ENCODE measurements at regions not wholly inside any gene's neighbourhood (a gene's known extent, or its start where the extent isn't known, plus 50 kb on each side); places are given as distances from the start of the nearest gene placed in this dataset.

- DNase-seq (ENCODE audit: low read depth, low spot score): no peak
- Histone ChIP-seq H3K9me3 (ENCODE audit: low read depth, low read length) (no peaks in the 10 kb centered on the region), H3K27ac (no peak overlapping the region), H3K36me3 (ENCODE audit: insufficient read depth, low read length) (no peaks in the 10 kb centered on the region), H3K9ac (ENCODE audit: insufficient read length) (no peak overlapping the region), H3K4me3 (no peak overlapping the region)
- TF ChIP-seq POLR2AphosphoS5 (IDR thresholded peaks at IDR 0.05; ENCODE audit: borderline replicate concordance, low read depth, low read length) (no peak), EZH2 (IDR thresholded peaks at IDR 0.05) (no peak), FOXP2 (optimal IDR thresholded peaks at IDR 0.05; ENCODE audit: control extremely low read depth, extremely low read length, insufficient read depth) (no peak)
These were observed 115.5 kb downstream of the C9orf50 start for GRCh38 chr9:129505270-129505902.

DNA sequence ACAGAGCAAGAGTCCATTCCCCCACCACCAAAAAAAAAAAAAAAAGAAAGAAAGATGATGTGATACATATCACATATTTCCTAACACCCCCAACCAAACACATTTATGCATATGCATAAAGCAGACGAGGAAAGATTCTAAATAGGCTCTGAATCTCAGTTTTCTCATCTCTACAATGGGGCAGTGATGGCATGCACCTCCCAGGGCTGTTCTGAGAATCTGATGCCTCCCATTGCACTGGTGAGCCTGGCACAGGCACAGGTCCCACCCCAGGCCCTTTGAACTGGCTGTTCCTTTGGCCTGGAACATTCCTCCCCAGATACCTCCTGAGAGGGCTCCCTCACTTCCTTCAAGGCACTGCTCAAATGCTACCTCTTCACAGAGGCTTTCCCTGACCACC lies 116.5 kb downstream of the C9orf50 start:
- no peaks in the 10 kb centered on the region for H3K9me3 ChIP-seq (ENCODE audit: low read depth, low read length)
- no peak overlapping the region for H3K4me3 ChIP-seq
- no peak overlapping the region for H3K27ac ChIP-seq
- TF ChIP-seq EZH2 (IDR thresholded peaks at IDR 0.05) (no peak), POLR2AphosphoS5 (IDR thresholded peaks at IDR 0.05; ENCODE audit: borderline replicate concordance, low read depth, low read length) (no peak), FOXP2 (optimal IDR thresholded peaks at IDR 0.05; ENCODE audit: control extremely low read depth, extremely low read length, insufficient read depth) (no peak)
- no peak for DNase-seq (ENCODE audit: low read depth, low spot score)
- no peak overlapping the region for H3K9ac ChIP-seq (ENCODE audit: insufficient read length)
- no peaks in the 10 kb centered on the region for H3K36me3 ChIP-seq (ENCODE audit: insufficient read depth, low read length)

DNA sequence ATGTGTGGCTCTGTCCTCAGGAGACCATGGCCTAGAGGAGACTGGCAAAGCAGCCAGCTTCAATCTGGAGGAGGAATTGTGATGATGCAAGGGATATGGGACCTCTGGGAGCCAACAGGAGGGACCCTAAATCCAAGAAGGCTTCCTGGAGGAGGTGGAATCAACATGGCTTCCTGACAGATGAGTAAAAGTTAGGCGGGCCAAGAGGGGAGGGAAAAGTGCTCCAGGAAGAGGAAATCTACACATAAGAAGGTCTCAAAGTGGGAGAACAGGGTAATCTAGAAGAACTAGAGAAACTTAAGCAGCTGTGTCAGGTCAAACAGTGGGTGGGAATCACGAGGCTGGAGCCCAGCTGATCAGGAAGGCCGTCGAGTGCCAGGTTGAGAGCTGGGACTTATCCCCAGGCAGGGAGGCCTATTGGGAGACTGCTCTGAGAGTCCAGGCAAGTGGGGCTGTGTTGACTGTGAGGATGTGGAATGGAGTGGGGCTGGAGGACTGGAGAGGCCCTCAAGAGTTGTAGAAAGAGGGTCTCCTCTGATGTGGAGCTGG lies 119.1 kb downstream of the C9orf50 start:
- H3K36me3 ChIP-seq (ENCODE audit: insufficient read depth, low read length): no peaks in the 10 kb centered on the region
- no peak overlapping the region for H3K4me3 ChIP-seq
- DNase-seq (ENCODE audit: low read depth, low spot score): no peak
- TF ChIP-seq POLR2AphosphoS5 (IDR thresholded peaks at IDR 0.05; ENCODE audit: borderline replicate concordance, low read depth, low read length): no peak
- TF ChIP-seq EZH2 (IDR thresholded peaks at IDR 0.05): no peak
- no peak for TF ChIP-seq FOXP2 (optimal IDR thresholded peaks at IDR 0.05; ENCODE audit: control extremely low read depth, extremely low read length, insufficient read depth)
- no peak overlapping the region for H3K9ac ChIP-seq (ENCODE audit: insufficient read length)
- H3K9me3 ChIP-seq (ENCODE audit: low read depth, low read length): no peaks in the 10 kb centered on the region
- peak overlapping the region; percentile 99 for H3K27ac ChIP-seq

DNA sequence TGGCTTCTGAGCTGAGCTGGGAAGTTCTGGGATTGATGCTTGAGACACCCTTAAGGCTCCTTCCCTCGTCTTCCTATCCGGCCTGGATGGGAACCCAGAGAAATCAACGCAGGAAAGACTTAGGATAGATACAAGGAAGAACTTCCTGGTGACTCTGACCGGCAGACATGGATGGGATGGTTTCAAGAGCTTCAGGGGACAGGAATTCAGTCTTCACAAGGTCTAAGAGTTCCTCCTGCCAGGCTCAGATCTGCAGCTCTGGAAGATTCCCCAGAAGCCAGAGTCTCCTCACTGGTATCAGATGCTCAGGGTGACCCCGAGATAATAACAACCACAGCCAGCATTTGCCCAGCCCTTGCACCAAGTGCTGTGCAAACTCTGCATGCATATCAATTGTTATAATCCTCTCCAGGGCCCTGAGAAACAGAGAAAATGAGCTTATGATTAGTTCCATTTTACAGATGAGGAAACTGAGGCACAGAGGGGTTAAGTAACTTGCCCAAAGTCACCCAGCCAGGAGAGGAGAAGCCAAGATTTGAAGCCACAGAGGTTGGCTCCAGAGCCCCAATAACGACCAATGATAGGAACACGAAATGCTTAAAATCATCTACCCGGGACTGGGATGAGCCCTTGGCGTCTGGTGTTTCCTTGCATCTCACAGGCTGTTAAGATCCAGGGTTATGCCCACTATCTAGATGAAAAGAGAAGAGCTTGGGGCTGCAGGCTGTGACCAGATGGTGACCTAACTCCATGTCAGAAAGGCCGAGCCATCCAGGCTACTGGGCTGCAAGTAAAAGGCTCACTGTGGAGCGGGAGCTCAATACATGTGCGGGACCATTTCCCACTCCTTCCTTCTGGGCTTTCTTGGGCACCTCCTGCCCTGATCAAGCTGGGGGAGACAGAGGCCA lies 119.8 kb downstream of the C9orf50 start:
- TF ChIP-seq POLR2AphosphoS5 (IDR thresholded peaks at IDR 0.05; ENCODE audit: borderline replicate concordance, low read depth, low read length) (no peak), FOXP2 (optimal IDR thresholded peaks at IDR 0.05; ENCODE audit: control extremely low read depth, extremely low read length, insufficient read depth) (no peak), EZH2 (IDR thresholded peaks at IDR 0.05) (no peak)
- Histone ChIP-seq H3K27ac (peak overlapping the region; percentile 99), H3K4me3 (no peak overlapping the region), H3K9me3 (ENCODE audit: low read depth, low read length) (no peaks in the 10 kb centered on the region), H3K9ac (ENCODE audit: insufficient read length) (no peak overlapping the region), H3K36me3 (ENCODE audit: insufficient read depth, low read length) (no peaks in the 10 kb centered on the region)
- no peak for DNase-seq (ENCODE audit: low read depth, low spot score)

DNA sequence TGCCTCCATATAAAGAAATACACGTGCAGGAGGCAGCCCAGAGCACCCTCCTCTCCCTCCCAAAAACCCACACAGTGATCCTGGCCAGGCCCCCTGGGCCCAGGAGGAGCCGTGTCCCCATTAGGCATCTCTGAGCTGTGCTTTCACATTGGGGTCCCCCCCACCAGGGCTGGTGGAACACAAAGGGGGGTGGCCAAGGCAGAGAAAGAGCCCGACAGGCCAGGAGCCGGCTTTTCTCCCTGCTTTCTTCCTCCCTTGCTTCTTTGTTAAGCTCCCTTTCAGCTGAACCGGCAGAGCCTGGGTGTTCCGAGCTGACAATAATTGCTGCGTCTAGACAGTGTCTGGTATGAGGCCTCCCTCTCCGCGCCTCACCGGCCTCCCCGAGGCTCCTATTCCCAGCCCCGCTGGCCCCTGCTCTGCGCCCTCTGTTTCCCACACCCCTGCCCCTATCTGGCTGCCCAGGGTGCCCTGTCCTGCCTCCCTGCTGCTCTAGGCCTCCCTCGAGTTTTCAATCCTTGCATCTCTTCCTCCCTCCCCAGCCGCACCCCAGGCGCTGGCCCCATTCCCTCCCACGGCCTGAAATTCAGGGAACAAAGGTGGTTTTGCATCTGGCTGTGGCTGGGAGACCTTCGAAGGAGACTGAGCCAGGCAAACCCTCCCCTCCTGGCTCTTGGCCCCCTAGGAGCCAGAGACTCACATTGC lies 120.6 kb downstream of the C9orf50 start:
- DNase-seq (ENCODE audit: low read depth, low spot score): no peak
- H3K9me3 ChIP-seq (ENCODE audit: low read depth, low read length): no peaks in the 10 kb centered on the region
- peak overlapping the region; percentile 34 for H3K4me3 ChIP-seq
- no peaks in the 10 kb centered on the region for H3K36me3 ChIP-seq (ENCODE audit: insufficient read depth, low read length)
- H3K9ac ChIP-seq (ENCODE audit: insufficient read length): peak overlapping the region; percentile 79
- TF ChIP-seq POLR2AphosphoS5 (IDR thresholded peaks at IDR 0.05; ENCODE audit: borderline replicate concordance, low read depth, low read length) (0 out of 2 replicates have a peak, but pooled peaks have one; percentile 9), EZH2 (IDR thresholded peaks at IDR 0.05) (no peak)
- peak overlapping the region; percentile 99 for H3K27ac ChIP-seq

DNA sequence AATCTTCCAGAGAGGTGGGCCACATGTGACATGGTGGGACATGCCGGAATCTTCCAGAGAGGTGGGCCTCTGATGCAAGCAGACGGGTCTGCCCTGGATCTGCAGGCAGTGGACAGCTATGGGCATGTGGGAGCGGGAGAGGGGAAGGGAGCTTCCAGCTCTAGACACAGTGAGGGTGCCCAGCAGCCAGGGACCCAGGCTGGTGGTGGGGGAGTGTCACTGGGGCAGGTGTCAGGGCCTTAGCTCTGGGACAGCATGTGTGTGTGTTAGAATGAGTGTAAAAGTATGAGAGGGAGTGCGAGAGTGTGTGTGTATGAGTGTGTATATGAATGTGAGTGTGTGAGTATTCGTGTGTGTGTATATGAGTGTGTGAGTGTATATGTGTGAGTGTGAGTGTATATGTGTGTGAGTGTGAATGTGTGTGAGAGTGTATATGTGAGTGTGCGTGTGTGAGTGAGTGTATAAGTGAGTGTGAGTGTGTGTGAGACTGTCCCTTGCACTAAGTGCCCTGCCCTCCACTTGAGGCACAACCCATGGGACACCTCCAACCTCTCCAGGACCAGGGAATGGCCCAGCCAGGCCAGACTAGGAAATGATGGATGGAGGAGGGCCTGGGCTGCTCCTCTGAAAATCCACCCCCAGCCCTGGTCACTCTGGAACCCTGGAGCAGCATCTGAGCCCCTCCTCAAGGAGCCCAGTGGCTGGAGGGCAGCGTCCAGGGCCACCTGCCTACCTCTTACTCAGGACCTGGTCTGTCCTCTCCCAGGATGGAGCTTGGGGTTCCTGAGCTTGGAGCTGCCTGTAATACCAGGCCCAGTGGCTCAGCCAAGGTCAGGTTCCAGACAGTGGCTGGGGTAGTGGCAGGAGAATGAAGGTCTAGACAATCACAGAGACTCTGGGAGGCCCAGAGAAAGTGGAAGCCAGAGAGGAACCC lies 122.2 kb downstream of the C9orf50 start:
- peak overlapping the region; percentile 99 for H3K27ac ChIP-seq
- no peaks in the 10 kb centered on the region for H3K9me3 ChIP-seq (ENCODE audit: low read depth, low read length)
- DNase-seq (ENCODE audit: low read depth, low spot score): no peak
- H3K36me3 ChIP-seq (ENCODE audit: insufficient read depth, low read length): no peaks in the 10 kb centered on the region
- no peak overlapping the region for H3K4me3 ChIP-seq
- H3K9ac ChIP-seq (ENCODE audit: insufficient read length): peak overlapping the region; percentile 79
- TF ChIP-seq POLR2AphosphoS5 (IDR thresholded peaks at IDR 0.05; ENCODE audit: borderline replicate concordance, low read depth, low read length) (no peak; the same call in 1 of the 2 replicates), EZH2 (IDR thresholded peaks at IDR 0.05) (no peak), FOXP2 (optimal IDR thresholded peaks at IDR 0.05; ENCODE audit: control extremely low read depth, extremely low read length, insufficient read depth) (no peak)

DNA sequence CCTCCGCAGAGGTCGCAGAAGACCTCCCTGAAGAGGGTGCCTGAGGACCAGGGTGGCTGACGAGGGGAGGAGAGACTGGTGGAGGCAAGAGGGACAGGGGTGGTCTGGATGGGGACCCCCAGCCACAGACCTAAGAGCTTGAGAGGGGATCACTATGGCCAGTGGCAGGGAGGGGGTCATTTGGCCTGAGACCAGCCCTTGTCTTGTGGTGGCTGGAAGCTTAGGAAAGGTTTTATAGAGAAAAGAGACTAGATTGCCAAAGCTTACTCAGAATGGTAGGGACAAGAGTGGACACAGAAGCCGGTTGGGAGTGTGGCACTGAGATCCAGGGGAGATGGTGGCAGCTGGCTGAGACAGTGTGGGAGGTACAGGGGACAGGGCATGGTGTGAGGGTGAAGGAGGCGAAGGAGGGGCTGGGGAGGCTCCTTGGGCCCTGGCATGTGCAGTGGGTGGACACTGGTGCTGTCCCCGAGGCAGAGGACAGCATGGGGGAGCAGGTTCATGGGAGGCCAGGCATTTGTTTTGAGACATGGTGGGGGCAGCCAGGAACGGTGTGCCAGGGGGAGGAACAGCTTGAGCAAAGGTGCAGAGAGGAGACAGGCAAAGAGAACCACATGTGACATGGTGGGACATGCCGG lies 123.0 kb downstream of the C9orf50 start:
- peak overlapping the region; percentile 75 for H3K4me3 ChIP-seq
- DNase-seq (ENCODE audit: low read depth, low spot score): no peak
- TF ChIP-seq EZH2 (IDR thresholded peaks at IDR 0.05): no peak
- TF ChIP-seq POLR2AphosphoS5 (IDR thresholded peaks at IDR 0.05; ENCODE audit: borderline replicate concordance, low read depth, low read length): peak; percentile 13; the same call in 1 of the 2 replicates
- TF ChIP-seq FOXP2 (optimal IDR thresholded peaks at IDR 0.05; ENCODE audit: control extremely low read depth, extremely low read length, insufficient read depth): no peak
- H3K27ac ChIP-seq: peak overlapping the region; percentile 99
- no peaks in the 10 kb centered on the region for H3K36me3 ChIP-seq (ENCODE audit: insufficient read depth, low read length)
- no peaks in the 10 kb centered on the region for H3K9me3 ChIP-seq (ENCODE audit: low read depth, low read length)
- peak overlapping the region; percentile 79 for H3K9ac ChIP-seq (ENCODE audit: insufficient read length)
